OCI-LY1 (cell line): ENCODE measurements at regions not wholly inside any gene's neighbourhood (a gene's known extent, or its start where the extent isn't known, plus 50 kb on each side); places are given as distances from the start of the nearest gene placed in this dataset.
"Not testable (repeated sequence)": the region's sequence is repeated elsewhere in the genome, so short reads cannot be mapped to it uniquely, and the experiment has no call there.

Source experiments
- CTCF ChIP-seq: fragments of 200-600 bp; sonication (generic), shearing (Covaris generic); IDR thresholded peaks from 2 replicates; pipeline ENCODE4 v1.5.1; 2017; ENCODE audit warnings: mild to moderate bottlenecking, antibody characterized with exemption, low read length, moderate library complexity, mixed read lengths
- EZH2 ChIP-seq: fragments of 200-600 bp; sonication (generic), shearing (Covaris generic); IDR thresholded peaks from 2 replicates; pipeline ENCODE4 v1.8.0; 2017; ENCODE audit warnings: borderline replicate concordance, mixed run types, mild to moderate bottlenecking, antibody characterized with exemption, low read length, moderate library complexity, mixed read lengths

- TF ChIP-seq CTCF, EZH2: not testable (repeated sequence)
Measured at GRCh38 chr9:65421486-65421885, 136.5 kb upstream of the FOXD4L5 start.
